ENCODE measurements at regions not wholly inside any gene's neighbourhood (a gene's known extent, or its start where the extent isn't known, plus 50 kb on each side); places are given as distances from the start of the nearest gene placed in this dataset.

DNA sequence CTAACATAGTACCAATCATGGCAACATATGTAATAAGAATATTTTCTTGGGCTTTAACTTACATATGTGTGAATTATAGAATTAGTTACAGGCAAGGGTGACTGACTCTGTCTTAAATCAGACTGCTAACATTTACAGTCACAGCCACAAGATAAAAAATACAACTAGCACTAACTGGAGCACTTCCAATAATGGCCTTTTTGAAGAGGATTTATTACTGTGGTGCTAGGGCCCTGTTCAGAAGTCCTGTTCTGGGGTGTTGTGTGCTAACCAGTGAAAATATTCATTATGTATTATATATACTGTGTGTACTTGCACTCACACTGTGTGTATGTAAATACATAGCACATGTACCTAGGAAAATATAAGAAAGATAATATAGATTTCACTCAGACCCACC, 1611.2 kb downstream of the PCDH18 start:
- TF ChIP-seq, protein P1, sequence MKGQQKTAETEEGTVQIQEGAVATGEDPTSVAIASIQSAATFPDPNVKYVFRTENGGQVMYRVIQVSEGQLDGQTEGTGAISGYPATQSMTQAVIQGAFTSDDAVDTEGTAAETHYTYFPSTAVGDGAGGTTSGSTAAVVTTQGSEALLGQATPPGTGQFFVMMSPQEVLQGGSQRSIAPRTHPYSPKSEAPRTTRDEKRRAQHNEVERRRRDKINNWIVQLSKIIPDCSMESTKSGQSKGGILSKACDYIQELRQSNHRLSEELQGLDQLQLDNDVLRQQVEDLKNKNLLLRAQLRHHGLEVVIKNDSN (IDR thresholded peaks at IDR 0.05) = no peak
- no peak for TF ChIP-seq ZBTB7A (IDR thresholded peaks at IDR 0.05; ENCODE audit: low read depth)
- TF ChIP-seq NFIC (IDR thresholded peaks at IDR 0.05) = no peak
- TF ChIP-seq, protein P2, sequence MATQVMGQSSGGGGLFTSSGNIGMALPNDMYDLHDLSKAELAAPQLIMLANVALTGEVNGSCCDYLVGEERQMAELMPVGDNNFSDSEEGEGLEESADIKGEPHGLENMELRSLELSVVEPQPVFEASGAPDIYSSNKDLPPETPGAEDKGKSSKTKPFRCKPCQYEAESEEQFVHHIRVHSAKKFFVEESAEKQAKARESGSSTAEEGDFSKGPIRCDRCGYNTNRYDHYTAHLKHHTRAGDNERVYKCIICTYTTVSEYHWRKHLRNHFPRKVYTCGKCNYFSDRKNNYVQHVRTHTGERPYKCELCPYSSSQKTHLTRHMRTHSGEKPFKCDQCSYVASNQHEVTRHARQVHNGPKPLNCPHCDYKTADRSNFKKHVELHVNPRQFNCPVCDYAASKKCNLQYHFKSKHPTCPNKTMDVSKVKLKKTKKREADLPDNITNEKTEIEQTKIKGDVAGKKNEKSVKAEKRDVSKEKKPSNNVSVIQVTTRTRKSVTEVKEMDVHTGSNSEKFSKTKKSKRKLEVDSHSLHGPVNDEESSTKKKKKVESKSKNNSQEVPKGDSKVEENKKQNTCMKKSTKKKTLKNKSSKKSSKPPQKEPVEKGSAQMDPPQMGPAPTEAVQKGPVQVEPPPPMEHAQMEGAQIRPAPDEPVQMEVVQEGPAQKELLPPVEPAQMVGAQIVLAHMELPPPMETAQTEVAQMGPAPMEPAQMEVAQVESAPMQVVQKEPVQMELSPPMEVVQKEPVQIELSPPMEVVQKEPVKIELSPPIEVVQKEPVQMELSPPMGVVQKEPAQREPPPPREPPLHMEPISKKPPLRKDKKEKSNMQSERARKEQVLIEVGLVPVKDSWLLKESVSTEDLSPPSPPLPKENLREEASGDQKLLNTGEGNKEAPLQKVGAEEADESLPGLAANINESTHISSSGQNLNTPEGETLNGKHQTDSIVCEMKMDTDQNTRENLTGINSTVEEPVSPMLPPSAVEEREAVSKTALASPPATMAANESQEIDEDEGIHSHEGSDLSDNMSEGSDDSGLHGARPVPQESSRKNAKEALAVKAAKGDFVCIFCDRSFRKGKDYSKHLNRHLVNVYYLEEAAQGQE (IDR thresholded peaks at IDR 0.05; ENCODE audit: low read depth) = no peak
- TF ChIP-seq EGR1 (IDR thresholded peaks at IDR 0.05) = no peak
- TF ChIP-seq TCF12 (IDR thresholded peaks at IDR 0.05; ENCODE audit: low read depth) = no peak
- TF ChIP-seq EP300 (IDR thresholded peaks at IDR 0.05; ENCODE audit: borderline replicate concordance) = no peak
- no peak for TF ChIP-seq CREB1 (IDR thresholded peaks at IDR 0.05; ENCODE audit: low read depth)

DNA sequence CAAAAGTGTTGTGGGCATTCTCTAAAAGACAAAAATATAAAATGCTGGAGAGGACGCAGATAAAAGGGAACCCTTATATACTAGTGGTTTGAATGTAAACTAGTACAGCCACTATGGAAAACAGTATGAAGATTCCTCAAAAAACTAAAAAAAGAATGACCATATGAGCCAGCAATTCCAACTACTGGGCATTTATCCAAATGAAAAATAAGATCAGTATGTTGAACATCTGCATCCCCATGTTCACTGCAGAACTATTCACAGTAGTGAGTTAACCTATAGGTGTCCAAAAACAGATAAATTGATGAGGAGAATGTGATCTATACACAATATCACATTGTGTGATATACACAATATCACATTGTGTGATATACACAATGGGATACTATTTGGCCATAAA, 1615.3 kb downstream of the PCDH18 start:
- TF ChIP-seq CREB1 (IDR thresholded peaks at IDR 0.05; ENCODE audit: low read depth) = no peak
- no peak for TF ChIP-seq EP300 (IDR thresholded peaks at IDR 0.05; ENCODE audit: borderline replicate concordance)
- TF ChIP-seq, protein P1 (IDR thresholded peaks at IDR 0.05) = no peak
- no peak for TF ChIP-seq EGR1 (IDR thresholded peaks at IDR 0.05)
- TF ChIP-seq, protein P2 (IDR thresholded peaks at IDR 0.05; ENCODE audit: low read depth) = no peak
- TF ChIP-seq TCF12 (IDR thresholded peaks at IDR 0.05; ENCODE audit: low read depth) = no peak
- no peak for TF ChIP-seq TAF1 (IDR thresholded peaks at IDR 0.05; ENCODE audit: low read depth)
- TF ChIP-seq NFIC (IDR thresholded peaks at IDR 0.05) = no peak

DNA sequence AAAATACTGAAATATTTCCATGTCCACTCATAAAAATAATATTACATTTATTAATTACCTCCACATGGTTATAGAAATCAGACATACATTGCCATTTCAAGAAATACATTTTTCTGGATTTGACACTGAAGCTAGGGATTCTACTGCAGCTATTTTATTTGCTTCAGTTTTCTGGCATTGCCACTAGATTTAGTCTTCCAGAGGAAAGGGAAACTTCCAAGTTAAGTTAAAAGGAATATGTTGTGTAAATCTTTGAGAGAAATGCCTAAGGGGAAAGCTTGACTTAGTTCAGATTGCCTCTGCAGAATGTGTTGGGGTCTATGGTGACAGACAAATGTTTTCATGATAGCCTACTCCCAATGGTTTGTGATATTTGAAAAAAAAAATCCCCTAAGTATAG, 1631.3 kb downstream of the PCDH18 start:
- TF ChIP-seq TEAD4 (IDR thresholded peaks at IDR 0.05) = no peak
- no peak for TF ChIP-seq CREB1 (IDR thresholded peaks at IDR 0.05; ENCODE audit: low read depth)
- TF ChIP-seq, protein P1 (IDR thresholded peaks at IDR 0.05) = no peak
- no peak for TF ChIP-seq NFIC (IDR thresholded peaks at IDR 0.05)
- TF ChIP-seq TCF12 (IDR thresholded peaks at IDR 0.05; ENCODE audit: low read depth) = no peak
- TF ChIP-seq CEBPB (IDR thresholded peaks at IDR 0.05) = no peak
- no peak for TF ChIP-seq RAD21 (IDR thresholded peaks at IDR 0.05; ENCODE audit: low read depth)
- no peak for TF ChIP-seq EP300 (IDR thresholded peaks at IDR 0.05; ENCODE audit: borderline replicate concordance)
- TF ChIP-seq, protein P3, sequence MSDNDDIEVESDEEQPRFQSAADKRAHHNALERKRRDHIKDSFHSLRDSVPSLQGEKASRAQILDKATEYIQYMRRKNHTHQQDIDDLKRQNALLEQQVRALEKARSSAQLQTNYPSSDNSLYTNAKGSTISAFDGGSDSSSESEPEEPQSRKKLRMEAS (IDR thresholded peaks at IDR 0.05) = no peak
- TF ChIP-seq, protein P2 (IDR thresholded peaks at IDR 0.05; ENCODE audit: low read depth) = no peak
- TF ChIP-seq TAF1 (IDR thresholded peaks at IDR 0.05; ENCODE audit: low read depth) = no peak
- TF ChIP-seq YY1 (IDR thresholded peaks at IDR 0.05; ENCODE audit: low read depth) = no peak
- TF ChIP-seq EGR1 (IDR thresholded peaks at IDR 0.05) = no peak
- no peak for TF ChIP-seq ZBTB7A (IDR thresholded peaks at IDR 0.05; ENCODE audit: low read depth)
- TF ChIP-seq FOXM1 (IDR thresholded peaks at IDR 0.05; ENCODE audit: borderline replicate concordance, low read depth) = no peak

DNA sequence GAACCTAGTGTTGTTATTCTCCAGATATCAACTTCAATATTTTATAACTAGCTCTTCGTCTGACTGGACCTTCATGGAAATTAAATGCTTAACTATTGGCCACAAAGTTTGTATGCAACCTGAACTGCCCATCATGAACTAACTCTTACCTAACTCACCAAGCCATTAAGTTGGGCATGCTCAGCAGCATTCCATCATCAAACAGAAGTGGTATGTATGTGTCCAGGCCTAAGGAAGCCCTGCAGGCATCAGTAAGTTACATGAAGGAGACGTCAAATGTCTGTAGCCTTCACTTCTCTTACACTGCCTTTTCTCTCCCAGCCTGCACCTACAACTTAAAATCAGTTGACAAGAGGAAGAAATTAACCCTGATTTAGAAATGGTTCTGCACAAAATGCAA, 1639.2 kb upstream of the PABPC4L start:
- TF ChIP-seq RAD21 (IDR thresholded peaks at IDR 0.05; ENCODE audit: low read depth) = no peak
- no peak for TF ChIP-seq TEAD4 (IDR thresholded peaks at IDR 0.05)
- no peak for TF ChIP-seq CREB1 (IDR thresholded peaks at IDR 0.05; ENCODE audit: low read depth)
- no peak for TF ChIP-seq EGR1 (IDR thresholded peaks at IDR 0.05)
- TF ChIP-seq ZBTB7A (IDR thresholded peaks at IDR 0.05; ENCODE audit: low read depth) = no peak
- TF ChIP-seq, protein P3 (IDR thresholded peaks at IDR 0.05) = no peak
- TF ChIP-seq YY1 (IDR thresholded peaks at IDR 0.05; ENCODE audit: low read depth) = no peak
- no peak for TF ChIP-seq CEBPB (IDR thresholded peaks at IDR 0.05)
- TF ChIP-seq, protein P2 (IDR thresholded peaks at IDR 0.05; ENCODE audit: low read depth) = no peak
- no peak for TF ChIP-seq NFIC (IDR thresholded peaks at IDR 0.05)
- no peak for TF ChIP-seq TCF12 (IDR thresholded peaks at IDR 0.05; ENCODE audit: low read depth)
- TF ChIP-seq TAF1 (IDR thresholded peaks at IDR 0.05; ENCODE audit: low read depth) = no peak
- TF ChIP-seq EP300 (IDR thresholded peaks at IDR 0.05; ENCODE audit: borderline replicate concordance) = no peak
- TF ChIP-seq FOXM1 (IDR thresholded peaks at IDR 0.05; ENCODE audit: borderline replicate concordance, low read depth) = no peak

All from Ishikawa (cell line).